ENCODE measurements at regions not wholly inside any gene's neighbourhood (a gene's known extent, or its start where the extent isn't known, plus 50 kb on each side); places are given as distances from the start of the nearest gene placed in this dataset.

GRCh38 chr13:37294472-37294871, 189.0 kb upstream of the CSNK1A1L start:
- no peak for DNase-seq (ENCODE audit: extremely low read depth in 1 of 4, low spot score in 3 of 4)
- no peaks in the 10 kb centered on the region for H3K4me1 ChIP-seq (replicated peaks in 1 of 2; ENCODE audit: control insufficient read depth in 2 of 2, insufficient read depth in 2 of 2, low read length in 2 of 2)
- H4K20me1 ChIP-seq (replicated peaks; ENCODE audit: control insufficient read depth, insufficient read depth, low read length), result no peaks in the 10 kb centered on the region
- TF ChIP-seq SNAPC5 (CRISPR knock-in tag; IDR thresholded peaks at IDR 0.05) (no peak), POLR2B (IDR thresholded peaks at IDR 0.05; ENCODE audit: low read depth, partially characterized antibody) (no peak), CEBPG (CRISPR knock-in tag; IDR thresholded peaks at IDR 0.05) (no peak), CEBPG (tag; conservative IDR thresholded peaks at IDR 0.05 in 1 of 2, IDR thresholded peaks at IDR 0.05 in 1 of 2) (no peak), ZKSCAN1 (IDR thresholded peaks at IDR 0.05; ENCODE audit: low read depth, low read length) (no peak), CCNT2 (IDR thresholded peaks at IDR 0.05; ENCODE audit: borderline replicate concordance, extremely low read depth, insufficient read length, low read depth, low read length) (no peak), POLR2AphosphoS5 (IDR thresholded peaks at IDR 0.05; ENCODE audit: control insufficient read depth, insufficient read depth, low read depth, low read length) (no peak), CREBBP (IDR thresholded peaks at IDR 0.05; ENCODE audit: low read depth, low read length) (no peak), ZKSCAN3 (CRISPR knock-in tag; IDR thresholded peaks at IDR 0.05) (no peak), CXXC5 (CRISPR knock-in tag; IDR thresholded peaks at IDR 0.05) (no peak), ELF1 (tag; IDR thresholded peaks at IDR 0.05) (no peak), ZNF76 (CRISPR knock-in tag; IDR thresholded peaks at IDR 0.05; ENCODE audit: borderline replicate concordance) (no peak), RBM25 (IDR thresholded peaks at IDR 0.05; ENCODE audit: low read depth, low read length, severe bottlenecking) (no peak), PTRF (tag; IDR thresholded peaks at IDR 0.05) (no peak), FOXJ2 (tag; IDR thresholded peaks at IDR 0.05) (no peak)
- H2AFZ ChIP-seq (ENCODE audit: low read depth, low read length), result no peak overlapping the region
- no peak overlapping the region for H3K4me2 ChIP-seq (ENCODE audit: insufficient read depth, low read length)
- no TSS peak for BruUV-seq (replicated peaks)
- no peaks in the 10 kb centered on the region for H3K9me1 ChIP-seq (ENCODE audit: control insufficient read depth, insufficient read depth, low read length)
- H3K27ac ChIP-seq (ENCODE audit: extremely low read depth, low read depth, low read length), result no peak overlapping the region
- no peak for ATAC-seq
- H3K79me2 ChIP-seq (ENCODE audit: control insufficient read depth, insufficient read depth, low read length), result no peaks in the 10 kb centered on the region
- WGBS (ENCODE audit: insufficient coverage, low coverage, missing lambda C conversion rate), result 0% methylated on average over 6 of the region's 6 CpGs
- H3K4me3 ChIP-seq, result no peak overlapping the region
- ChIA-PET POLR2A (no interaction called here), CTCF (ENCODE audit: low intra/inter-chr PET ratio) (no interaction called here)
- H3K9me3 ChIP-seq (replicated peaks; ENCODE audit: control insufficient read depth, insufficient read depth, low read depth, low read length), result no peaks in the 10 kb centered on the region
- no peak overlapping the region for H3K9ac ChIP-seq (ENCODE audit: insufficient read depth in 1 of 2, low read depth in 2 of 2, low read length in 2 of 2)
- no peaks in the 10 kb centered on the region for H3K27me3 ChIP-seq (ENCODE audit: control insufficient read depth in 2 of 2, insufficient read depth in 2 of 2, low read length in 2 of 2)
- no peak for FAIRE-seq
- H3K36me3 ChIP-seq (ENCODE audit: control insufficient read depth, insufficient read depth, low read length), result no peaks in the 10 kb centered on the region
- intact Hi-C loops (cut with micrococcal nuclease) (no loop called here), in situ Hi-C loops (cut with MboI) (no loop called here)
